Bronchial epithelial cell (primary cell): ENCODE measurements at regions not wholly inside any gene's neighbourhood (a gene's known extent, or its start where the extent isn't known, plus 50 kb on each side); places are given as distances from the start of the nearest gene placed in this dataset.

Source experiments
- DNase-seq: peaks from one replicate; pipeline ENCODE4 v3.0.0-alpha.2; 2010; ENCODE audit warnings: low read depth
- FAIRE-seq: peaks from 2 replicates; lab custom pipeline; 2011; peaks lifted over from hg19 to GRCh38; lab: Jason Lieb, UNC
- H3K27me3 ChIP-seq: 2 replicates; pipeline ENCODE4 v1.5.1; 2011; ENCODE audit warnings: low read length; ENCODE audit not compliant: control insufficient read depth, insufficient read depth
- H3K36me3 ChIP-seq: 2 replicates; pipeline ENCODE4 v1.5.1; 2011; ENCODE audit warnings: low read length; ENCODE audit not compliant: control insufficient read depth, insufficient read depth
- H3K4me3 ChIP-seq: 2 replicates; pipeline ENCODE4 v1.5.1; 2011; ENCODE audit warnings: mild to moderate bottlenecking, low read depth, low read length, control low read depth
- TF ChIP-seq, protein P1 (sequence below): IDR thresholded peaks from 2 replicates; pipeline ENCODE4 v1.5.1; 2011; ENCODE audit warnings: mild to moderate bottlenecking, moderate library complexity, low read length, control low read depth, inconsistent platforms; ENCODE audit not compliant: insufficient read depth, severe bottlenecking

DNA sequence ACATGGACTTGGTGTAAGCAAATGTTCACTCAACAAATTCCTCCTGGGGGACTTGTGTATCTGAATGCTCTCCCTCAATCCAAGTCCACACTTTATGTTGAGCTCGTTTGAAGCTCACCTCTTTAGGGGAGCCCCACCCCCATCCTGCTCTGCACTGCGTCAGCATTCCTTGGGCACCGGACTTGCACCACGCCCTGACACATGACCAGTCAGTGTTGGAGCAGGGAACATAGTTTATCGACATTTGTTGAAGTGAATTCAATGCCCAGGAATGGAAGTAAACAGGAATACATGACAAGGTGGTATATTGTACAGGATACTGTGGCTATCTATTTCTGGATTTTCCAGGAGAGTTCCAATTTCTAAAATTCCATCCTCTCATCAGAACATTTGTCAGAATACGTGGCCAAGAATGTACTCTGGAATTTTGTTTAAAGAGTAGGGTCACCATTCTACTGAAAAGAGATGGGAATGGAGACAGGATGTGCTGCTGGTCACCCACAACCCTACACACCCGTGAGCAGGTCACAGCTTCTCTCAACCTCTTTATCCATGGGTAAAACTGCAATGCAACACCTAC lies 60.0 kb upstream of the LNX1 start:
- Histone ChIP-seq H3K36me3 (no peaks in the 10 kb centered on the region), H3K4me3 (no peak overlapping the region), H3K27me3 (no peaks in the 10 kb centered on the region)
- DNase-seq (peak; percentile 48), FAIRE-seq (peak; percentile 28)
- TF ChIP-seq, protein P1, sequence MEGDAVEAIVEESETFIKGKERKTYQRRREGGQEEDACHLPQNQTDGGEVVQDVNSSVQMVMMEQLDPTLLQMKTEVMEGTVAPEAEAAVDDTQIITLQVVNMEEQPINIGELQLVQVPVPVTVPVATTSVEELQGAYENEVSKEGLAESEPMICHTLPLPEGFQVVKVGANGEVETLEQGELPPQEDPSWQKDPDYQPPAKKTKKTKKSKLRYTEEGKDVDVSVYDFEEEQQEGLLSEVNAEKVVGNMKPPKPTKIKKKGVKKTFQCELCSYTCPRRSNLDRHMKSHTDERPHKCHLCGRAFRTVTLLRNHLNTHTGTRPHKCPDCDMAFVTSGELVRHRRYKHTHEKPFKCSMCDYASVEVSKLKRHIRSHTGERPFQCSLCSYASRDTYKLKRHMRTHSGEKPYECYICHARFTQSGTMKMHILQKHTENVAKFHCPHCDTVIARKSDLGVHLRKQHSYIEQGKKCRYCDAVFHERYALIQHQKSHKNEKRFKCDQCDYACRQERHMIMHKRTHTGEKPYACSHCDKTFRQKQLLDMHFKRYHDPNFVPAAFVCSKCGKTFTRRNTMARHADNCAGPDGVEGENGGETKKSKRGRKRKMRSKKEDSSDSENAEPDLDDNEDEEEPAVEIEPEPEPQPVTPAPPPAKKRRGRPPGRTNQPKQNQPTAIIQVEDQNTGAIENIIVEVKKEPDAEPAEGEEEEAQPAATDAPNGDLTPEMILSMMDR = no peak

DNA sequence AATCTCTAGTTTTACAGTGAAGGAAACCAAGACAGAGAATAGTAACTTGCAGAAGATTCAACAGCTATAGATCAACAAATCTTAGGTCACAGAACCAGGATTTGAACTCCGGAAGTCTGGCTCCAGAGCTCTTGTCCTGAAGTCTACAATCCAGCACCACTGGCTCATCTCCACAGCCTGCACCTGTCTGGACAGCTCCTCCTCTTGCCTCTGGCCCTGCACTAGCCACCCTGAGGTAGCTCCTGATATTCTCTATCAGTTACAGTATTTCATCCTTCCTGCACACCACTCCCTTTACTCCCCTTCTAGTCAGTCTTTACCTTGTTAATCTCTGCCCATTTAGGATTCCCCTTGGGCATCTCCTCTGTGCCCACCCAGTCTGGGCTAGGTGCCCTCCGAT lies 58.1 kb upstream of the LNX1 start:
- no peaks in the 10 kb centered on the region for H3K36me3 ChIP-seq
- no peak overlapping the region for H3K4me3 ChIP-seq
- TF ChIP-seq, protein P1 = no peak
- no peak for FAIRE-seq
- no peak for DNase-seq
- H3K27me3 ChIP-seq = no peaks in the 10 kb centered on the region

DNA sequence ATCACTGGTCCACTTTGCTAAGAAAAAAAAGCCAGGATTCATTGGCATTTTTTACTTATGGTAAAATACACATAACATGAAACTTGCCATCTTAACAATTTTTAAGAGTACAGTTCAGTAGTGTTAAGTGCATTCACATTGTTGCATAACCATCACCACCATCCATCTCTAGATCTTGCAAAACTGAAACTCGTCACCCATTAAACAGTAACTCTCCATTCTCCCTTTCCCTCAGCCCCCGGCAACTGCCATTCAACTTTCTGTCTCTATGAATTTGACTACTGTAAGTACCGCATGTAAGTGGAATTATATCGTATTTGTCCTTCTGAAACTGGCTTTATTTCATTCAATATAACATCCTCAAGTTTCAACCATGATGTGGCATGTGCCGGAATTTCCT lies 56.3 kb upstream of the LNX1 start:
- no peak for DNase-seq
- H3K27me3 ChIP-seq = no peaks in the 10 kb centered on the region
- TF ChIP-seq, protein P1 = no peak
- H3K4me3 ChIP-seq = no peak overlapping the region
- FAIRE-seq = no peak
- H3K36me3 ChIP-seq = no peaks in the 10 kb centered on the region

DNA sequence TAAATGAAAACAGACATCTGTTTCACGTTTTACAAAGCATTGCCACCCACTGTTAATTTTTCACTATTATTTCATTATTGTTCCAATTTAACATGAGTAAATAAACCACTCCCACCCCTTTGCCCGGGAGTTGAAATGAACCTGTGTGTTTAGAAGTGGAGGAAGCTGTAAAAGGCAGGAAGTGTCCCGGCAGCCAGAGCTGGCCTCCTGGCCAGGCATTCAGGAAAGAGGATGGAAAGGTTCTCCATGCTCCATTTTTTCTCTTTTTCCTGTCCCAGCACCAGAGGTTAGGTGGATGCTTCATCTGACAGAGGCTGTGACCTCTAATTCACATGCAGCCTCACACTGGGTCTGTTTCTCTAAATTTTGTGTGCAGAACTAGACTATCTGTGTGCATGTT lies 55.5 kb upstream of the LNX1 start:
- Histone ChIP-seq H3K36me3 (no peaks in the 10 kb centered on the region), H3K4me3 (no peak overlapping the region), H3K27me3 (no peaks in the 10 kb centered on the region)
- no peak for FAIRE-seq
- TF ChIP-seq, protein P1 = no peak
- DNase-seq = no peak

DNA sequence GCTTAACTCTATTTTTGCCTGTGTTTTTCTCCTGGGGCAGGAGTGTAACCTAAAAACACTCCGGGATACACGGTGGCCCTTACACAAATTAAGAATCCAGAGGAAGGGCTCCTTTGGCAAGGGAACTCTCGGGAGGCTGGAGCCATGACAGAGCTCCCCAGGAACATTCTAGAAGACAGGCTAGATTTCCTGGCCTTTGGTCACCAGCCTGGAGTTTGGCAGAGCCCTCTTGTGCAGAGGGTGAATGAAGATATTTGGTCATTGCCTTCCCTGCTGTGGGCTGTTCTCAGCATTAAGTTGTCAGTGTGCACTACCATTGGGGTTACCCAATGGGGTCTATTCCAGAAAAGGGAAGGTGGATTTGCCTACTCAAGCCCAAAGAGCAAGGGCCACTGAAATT lies 53.8 kb upstream of the LNX1 start:
- TF ChIP-seq, protein P1 = no peak

DNA sequence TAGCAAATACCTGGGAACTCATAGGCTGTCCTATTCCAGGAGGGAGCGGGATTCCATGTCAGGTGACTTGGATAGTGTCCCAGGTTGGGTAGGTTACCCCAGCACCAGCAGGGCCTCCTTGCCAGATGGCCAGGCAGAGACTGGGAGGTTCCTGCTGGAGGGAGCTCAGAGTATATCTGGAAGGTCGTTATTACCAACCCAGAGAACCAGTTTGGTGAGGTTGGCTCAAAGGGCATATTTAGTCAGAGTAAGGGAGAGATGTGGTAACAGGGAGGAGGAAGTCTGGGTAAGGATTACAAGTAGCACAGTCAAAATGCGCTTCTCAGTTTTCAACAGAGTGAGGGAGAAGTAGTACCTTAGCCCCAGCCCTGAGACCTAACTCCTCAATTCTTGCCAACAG lies 53.3 kb upstream of the LNX1 start:
- H3K27me3 ChIP-seq = no peaks in the 10 kb centered on the region
- DNase-seq (peak; percentile 92), FAIRE-seq (peak; percentile 92)
- H3K4me3 ChIP-seq = no peak overlapping the region
- TF ChIP-seq, protein P1 = no peak
- no peaks in the 10 kb centered on the region for H3K36me3 ChIP-seq

More for the DNA sequence above, 53.8 kb upstream of the LNX1 start:
- DNase-seq (no peak), FAIRE-seq (no peak)
- Histone ChIP-seq H3K27me3 (no peaks in the 10 kb centered on the region), H3K4me3 (no peak overlapping the region), H3K36me3 (no peaks in the 10 kb centered on the region)
